ENCODE measurements at regions not wholly inside any gene's neighbourhood (a gene's known extent, or its start where the extent isn't known, plus 50 kb on each side); places are given as distances from the start of the nearest gene placed in this dataset.

GRCh38 chr1:184324972-184325371, 61.9 kb upstream of the C1orf21 start:
- no peak for TF ChIP-seq CTCF (IDR thresholded peaks at IDR 0.05; ENCODE audit: low read depth, low read length, poor library complexity, severe bottlenecking)
- TF ChIP-seq EZH2phosphoT487 (IDR thresholded peaks at IDR 0.05; ENCODE audit: borderline replicate concordance, low read length), result no peak
